B cell (primary cell): ENCODE measurements at regions not wholly inside any gene's neighbourhood (a gene's known extent, or its start where the extent isn't known, plus 50 kb on each side); places are given as distances from the start of the nearest gene placed in this dataset.

Experiments used
- ATAC-seq: fragments of 200-7000 bp; cut with Tn5 transposase; one replicate; pipeline ENCODE4 v1.10.0; 2021; ENCODE audit warnings: low read depth, mild to moderate bottlenecking, moderate number of reproducible peaks, moderate library complexity
- CTCF ChIA-PET: fragments of 350-600 bp; sonication (Branson Sonifier 250); formaldehyde crosslinking; loops from one replicate; lab custom pipeline; 2021; ENCODE audit warnings: antibody characterized with exemption, inconsistent platforms; lab: Charles Lee
- POLR2A ChIA-PET: fragments of 350-600 bp; sonication (Branson Sonifier 250); formaldehyde crosslinking; loops from one replicate; lab custom pipeline; 2021; ENCODE audit warnings: antibody characterized with exemption; lab: Charles Lee
- DNase-seq: peaks from one replicate; pipeline ENCODE4 v3.0.0; 2013
- H2AFZ ChIP-seq: 2 replicates; pipeline ENCODE4 v1.6.1; 2012; ENCODE audit warnings: mild to moderate bottlenecking, low read depth, low read length; ENCODE audit not compliant: insufficient read depth, poor library complexity, severe bottlenecking
- H3K27ac ChIP-seq, 2 donors: 1 replicate in 1 of 2; 2 replicates in 1 of 2; pipeline ENCODE4 v1.5.1; 2012 to 2013; ENCODE audit warnings: low read length in 2 of 2, mild to moderate bottlenecking in 2 of 2, moderate library complexity in 1 of 2
- H3K27me3 ChIP-seq, 4 experiments: fragments of 200-600 bp in 1 of 4; sonication (generic) in 1 of 4; replicated peaks in 1 of 4; 1 replicate in 2 of 4; 2 replicates in 2 of 4; pipeline versions ENCODE4 v1.6.1 to v1.7.0; 2013 to 2016; ENCODE audit warnings: low read length in 3 of 4, mild to moderate bottlenecking in 2 of 4, mixed read lengths in 1 of 4, moderate library complexity in 1 of 4; ENCODE audit not compliant: insufficient read depth in 4 of 4, control insufficient read depth in 3 of 4; ENCODE audit errors: control extremely low read depth in 1 of 4
- H3K36me3 ChIP-seq, 2 experiments: replicated peaks in 1 of 2; 1 replicate in 1 of 2; 2 replicates in 1 of 2; pipeline versions ENCODE4 v1.6.1 to v1.7.1; 2013; ENCODE audit warnings: low read length in 1 of 2; ENCODE audit not compliant: insufficient read depth in 2 of 2, control insufficient read depth in 1 of 2; ENCODE audit errors: control extremely low read depth in 1 of 2, extremely low read depth in 1 of 2
- H3K4me1 ChIP-seq, 2 donors: fragments of 200-600 bp in 1 of 2; sonication (generic) in 1 of 2; 1 replicate in 1 of 2; 2 replicates in 1 of 2; pipeline versions ENCODE4 v1.5.1 to v1.6.1; 2013 to 2017; ENCODE audit warnings: low read length in 2 of 2; ENCODE audit not compliant: control insufficient read depth in 2 of 2, insufficient read depth in 2 of 2
- H3K4me2 ChIP-seq: replicated peaks from 2 replicates; pipeline ENCODE3; 2012; ENCODE audit warnings: mild to moderate bottlenecking, low read depth, low read length; ENCODE audit not compliant: poor library complexity, severe bottlenecking
- H3K4me3 ChIP-seq, 5 experiments: fragments of 200-600 bp in 1 of 5; sonication (generic) in 1 of 5; 1 replicate in 3 of 5; 2 replicates in 2 of 5; pipeline versions ENCODE4 v1.5.1 to v1.7.0; 2011 to 2016; ENCODE audit warnings: low read length in 4 of 5, mild to moderate bottlenecking in 4 of 5, low read depth in 2 of 5, control low read depth in 1 of 5, moderate library complexity in 1 of 5; ENCODE audit not compliant: insufficient read depth in 1 of 5; ENCODE audit errors: control extremely low read depth in 1 of 5, extremely low read depth in 1 of 5
- H3K79me2 ChIP-seq: fragments of 200-600 bp; sonication (generic); one replicate; pipeline ENCODE4 v1.6.0; 2016; ENCODE audit warnings: low read length; ENCODE audit not compliant: control insufficient read depth, insufficient read depth
- H3K9ac ChIP-seq: fragments of 200-600 bp; sonication (generic); 2 replicates; pipeline ENCODE4 v1.6.1; 2017; ENCODE audit warnings: mild to moderate bottlenecking, low read length, moderate library complexity
- H3K9me3 ChIP-seq, 3 donors: one replicate each; pipeline versions ENCODE4 v1.6.1 to v1.7.1; 2013; ENCODE audit warnings: low read length in 2 of 3; ENCODE audit not compliant: control insufficient read depth in 2 of 3, insufficient read depth in 1 of 3; ENCODE audit errors: control extremely low read depth in 1 of 3
- H4K20me1 ChIP-seq: 2 replicates; pipeline ENCODE4 v1.6.0; 2012; ENCODE audit warnings: mild to moderate bottlenecking, low read length; ENCODE audit not compliant: insufficient read depth, control insufficient read depth, poor library complexity, severe bottlenecking
- H3K27ac Mint-ChIP-seq: one replicate; pipeline ENCODE4 v1.8.0; 2021; ENCODE audit warnings: mixed read lengths
- H3K27me3 Mint-ChIP-seq: one replicate; pipeline ENCODE4 v1.8.0; 2021; ENCODE audit warnings: mixed read lengths
- H3K4me1 Mint-ChIP-seq: one replicate; pipeline ENCODE4 v1.8.0; 2021; ENCODE audit warnings: mixed read lengths
- H3K4me3 Mint-ChIP-seq: one replicate; pipeline ENCODE4 v1.8.0; 2021; ENCODE audit warnings: mixed read lengths
- H3K9me3 Mint-ChIP-seq: one replicate; pipeline ENCODE4 v1.8.0; 2022; ENCODE audit warnings: mixed read lengths; ENCODE audit not compliant: insufficient read depth
- EZH2 ChIP-seq: IDR thresholded peaks from 2 replicates; pipeline ENCODE4 v1.6.1; 2012; ENCODE audit warnings: borderline replicate concordance, low read depth, mild to moderate bottlenecking, moderate library complexity, low read length; ENCODE audit not compliant: insufficient read depth, poor library complexity, severe bottlenecking
- WGBS: methylation state at CpG from one replicate; pipeline ENCODE4 v1.1.5; 2013; ENCODE audit warnings: missing lambda C conversion rate; ENCODE audit not compliant: insufficient coverage; 5-methylcytosine and 5-hydroxymethylcytosine counted together
- intact Hi-C: fragments of 100-400 bp; cut with micrococcal nuclease; formaldehyde crosslinking; loops from one replicate; pipeline ENCODE4 v1.10.0; 2022
- TF ChIP-seq, protein P1 (sequence below): fragments of 200-600 bp; IDR thresholded peaks from one replicate; pipeline ENCODE4 v1.8.0; 2022; ENCODE audit warnings: antibody characterized with exemption, mild to moderate bottlenecking

- Mint-ChIP-seq H3K27me3 (no peaks in the 10 kb centered on the region), H3K27ac (no peak overlapping the region), H3K4me3 (no peak overlapping the region), H3K9me3 (peaks cover 2% of the 10 kb centered on the region), H3K4me1 (peaks cover 12% of the 10 kb centered on the region)
- H2AFZ ChIP-seq: no peak overlapping the region
- no peak overlapping the region for H3K4me3 ChIP-seq
- H3K79me2 ChIP-seq: no peaks in the 10 kb centered on the region
- no peak for DNase-seq
- no peaks in the 10 kb centered on the region for H3K36me3 ChIP-seq
- peaks cover 0 to 3% of the 10 kb centered on the region in 2 donors for H3K4me1 ChIP-seq
- POLR2A ChIA-PET: no interaction called here
- no peaks in the 10 kb centered on the region for H3K27me3 ChIP-seq
- peaks cover 0 to 15% (median 5%) of the 10 kb centered on the region in 3 donors for H3K9me3 ChIP-seq
- intact Hi-C loops: no loop called here
- CTCF ChIA-PET: no interaction called here
- no peak overlapping the region for H3K9ac ChIP-seq
- H4K20me1 ChIP-seq: no peaks in the 10 kb centered on the region
- H3K4me2 ChIP-seq: no peak overlapping the region
- TF ChIP-seq, protein P1, sequence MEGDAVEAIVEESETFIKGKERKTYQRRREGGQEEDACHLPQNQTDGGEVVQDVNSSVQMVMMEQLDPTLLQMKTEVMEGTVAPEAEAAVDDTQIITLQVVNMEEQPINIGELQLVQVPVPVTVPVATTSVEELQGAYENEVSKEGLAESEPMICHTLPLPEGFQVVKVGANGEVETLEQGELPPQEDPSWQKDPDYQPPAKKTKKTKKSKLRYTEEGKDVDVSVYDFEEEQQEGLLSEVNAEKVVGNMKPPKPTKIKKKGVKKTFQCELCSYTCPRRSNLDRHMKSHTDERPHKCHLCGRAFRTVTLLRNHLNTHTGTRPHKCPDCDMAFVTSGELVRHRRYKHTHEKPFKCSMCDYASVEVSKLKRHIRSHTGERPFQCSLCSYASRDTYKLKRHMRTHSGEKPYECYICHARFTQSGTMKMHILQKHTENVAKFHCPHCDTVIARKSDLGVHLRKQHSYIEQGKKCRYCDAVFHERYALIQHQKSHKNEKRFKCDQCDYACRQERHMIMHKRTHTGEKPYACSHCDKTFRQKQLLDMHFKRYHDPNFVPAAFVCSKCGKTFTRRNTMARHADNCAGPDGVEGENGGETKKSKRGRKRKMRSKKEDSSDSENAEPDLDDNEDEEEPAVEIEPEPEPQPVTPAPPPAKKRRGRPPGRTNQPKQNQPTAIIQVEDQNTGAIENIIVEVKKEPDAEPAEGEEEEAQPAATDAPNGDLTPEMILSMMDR: no peak
- TF ChIP-seq EZH2: no peak
- ATAC-seq: no peak
- H3K27ac ChIP-seq: no peak overlapping the region
- WGBS: 33% methylated on average over 1 of the region's 3 CpGs
Observed at GRCh38 chr18:10231220-10231619, 223.2 kb upstream of the APCDD1 start.

GRCh38 chr18:10232062-10232461, 222.4 kb upstream of the APCDD1 start:
- Histone ChIP-seq H3K4me1 (peaks cover 0 to 3% of the 10 kb centered on the region in 2 donors), H2AFZ (peak overlapping the region; percentile 13), H3K79me2 (no peaks in the 10 kb centered on the region), H3K4me2 (peak overlapping the region; percentile 4), H3K4me3 (no peak overlapping the region), H3K27ac (no peak overlapping the region), H3K36me3 (no peaks in the 10 kb centered on the region), H3K27me3 (no peaks in the 10 kb centered on the region), H3K9me3 (peaks cover 0 to 15% (median 5%) of the 10 kb centered on the region in 3 donors), H3K9ac (no peak overlapping the region), H4K20me1 (no peaks in the 10 kb centered on the region)
- no peak for TF ChIP-seq EZH2
- TF ChIP-seq, protein P1: no peak
- no peak for ATAC-seq
- Mint-ChIP-seq H3K27me3 (no peaks in the 10 kb centered on the region), H3K4me3 (peak overlapping the region; percentile 16), H3K9me3 (peaks cover 2% of the 10 kb centered on the region), H3K27ac (no peak overlapping the region), H3K4me1 (peaks cover 12% of the 10 kb centered on the region)
- no peak for DNase-seq
- ChIA-PET CTCF (no interaction called here), POLR2A (no interaction called here)
- WGBS: no CpG with 5 or more reads among the region's 2 CpGs
- intact Hi-C loops: no loop called here
